GM12878 (cell line): ENCODE measurements at regions not wholly inside any gene's neighbourhood (a gene's known extent, or its start where the extent isn't known, plus 50 kb on each side); places are given as distances from the start of the nearest gene placed in this dataset.

ENCODE experiments used
- ATAC-seq: fragments of 200-7000 bp; cut with Tn5 transposase; 3 replicates; pipeline ENCODE4 v1.9.1; 2020; ENCODE audit warnings: mild to moderate bottlenecking, moderate library complexity
- BruUV-seq: library from RNA; stranded (reverse); fragments of 400-500 nt; replicated peaks from 2 replicates; lab custom pipeline; 2021; lab: Mats Ljungman, UMichigan
- CTCF ChIA-PET: fragments of 300-600 bp; sonication (Branson Sonifier 250); formaldehyde crosslinking; extraction: SDS; loops from one replicate; lab custom pipeline; 2021; ENCODE audit warnings: inconsistent platforms; lab: Yijun Ruan, JAX
- POLR2A ChIA-PET: fragments of 350-600 bp; formaldehyde crosslinking; extraction: SDS; loops from one replicate; lab custom pipeline; 2021; ENCODE audit warnings: inconsistent platforms; lab: Charles Lee
- RAD21 ChIA-PET: fragments of 300-600 bp; sonication (Branson Sonifier 250); formaldehyde crosslinking; loops from one replicate; lab custom pipeline; 2023; ENCODE audit warnings: antibody characterized with exemption; ENCODE audit not compliant: unreplicated experiment; lab: Charles Lee
- SMC1A ChIA-PET: fragments of 300-600 bp; sonication (Branson Sonifier 250); formaldehyde crosslinking; loops from one replicate; lab custom pipeline; 2023; ENCODE audit not compliant: unreplicated experiment, uncharacterized antibody; lab: Charles Lee
- DNase-seq: peaks from one replicate; pipeline ENCODE4 v3.0.0-alpha.2; 2011; ENCODE audit warnings: low read depth, low spot score
- FAIRE-seq: peaks from 3 replicates; lab custom pipeline; 2011; peaks lifted over from hg19 to GRCh38; lab: Jason Lieb, UNC
- H2AFZ ChIP-seq: 2 replicates; pipeline ENCODE4 v1.6.0; 2011; ENCODE audit warnings: low read depth, low read length, control low read depth; ENCODE audit not compliant: control insufficient read depth
- H3K27ac ChIP-seq: 2 replicates; pipeline ENCODE4 v1.5.1; 2011; ENCODE audit warnings: control low read depth; ENCODE audit not compliant: control insufficient read depth, insufficient read depth
- H3K27me3 ChIP-seq, 2 experiments: replicated peaks in 1 of 2; 2 replicates each; pipeline versions ENCODE4 v1.6.0 to v1.6.1; 2011; ENCODE audit warnings: low read length in 1 of 2; ENCODE audit not compliant: control insufficient read depth in 2 of 2, insufficient read depth in 2 of 2
- H3K36me3 ChIP-seq, 2 experiments: 2 replicates each; pipeline ENCODE4 v1.5.1; 2011; ENCODE audit warnings: low read length in 1 of 2; ENCODE audit not compliant: control insufficient read depth in 2 of 2, insufficient read depth in 2 of 2
- H3K4me1 ChIP-seq: 2 replicates; pipeline ENCODE4 v1.6.1; 2011; ENCODE audit warnings: mild to moderate bottlenecking, low read length, moderate library complexity, mixed read lengths; ENCODE audit not compliant: control insufficient read depth, insufficient read depth
- H3K4me2 ChIP-seq: 2 replicates; pipeline ENCODE4 v1.6.0; 2011; ENCODE audit warnings: control low read depth; ENCODE audit not compliant: control insufficient read depth, insufficient read depth
- H3K4me3 ChIP-seq: fragments of 200-600 bp; sonication (generic); 2 replicates; pipeline ENCODE4 v1.5.1; 2016
- H3K79me2 ChIP-seq: 2 replicates; pipeline ENCODE4 v1.6.0; 2011; ENCODE audit warnings: low read length; ENCODE audit not compliant: control insufficient read depth, insufficient read depth
- H3K9ac ChIP-seq: 2 replicates; pipeline ENCODE4 v1.8.0; 2011; ENCODE audit warnings: low read length, control low read depth, mixed read lengths; ENCODE audit not compliant: control insufficient read depth, insufficient read depth
- H3K9me3 ChIP-seq: replicated peaks from 3 replicates; pipeline ENCODE4 v1.5.1; 2011; ENCODE audit warnings: mild to moderate bottlenecking, low read length; ENCODE audit not compliant: control insufficient read depth, insufficient read depth
- H4K20me1 ChIP-seq: 2 replicates; pipeline ENCODE4 v1.6.0; 2011; ENCODE audit not compliant: control insufficient read depth, insufficient read depth
- ATF2 ChIP-seq: IDR thresholded peaks from 2 replicates; pipeline ENCODE4 v1.6.1; 2012; ENCODE audit warnings: low read length, inconsistent platforms
- ATF7 ChIP-seq: fragments of 450-650 bp; IDR thresholded peaks from 2 replicates; pipeline ENCODE4 v1.6.1; 2016; ENCODE audit warnings: low read depth, mild to moderate bottlenecking
- BCL3 ChIP-seq: IDR thresholded peaks from 2 replicates; pipeline ENCODE4 v1.6.1; 2011; ENCODE audit warnings: borderline replicate concordance, low read depth, mild to moderate bottlenecking, moderate library complexity, low read length; ENCODE audit not compliant: insufficient read depth, poor library complexity, severe bottlenecking
- CEBPB ChIP-seq, 2 experiments: fragments of 150-350 bp in 1 of 2; IDR thresholded peaks; 2 replicates each; pipeline ENCODE4 v1.6.1; 2012 to 2014; ENCODE audit warnings: low read depth in 2 of 2, low read length in 2 of 2, borderline replicate concordance in 1 of 2, inconsistent platforms in 1 of 2
- CHD2 ChIP-seq: IDR thresholded peaks from 2 replicates; pipeline ENCODE4 v1.6.1; 2011; ENCODE audit warnings: low read depth, low read length, improper control_type of control experiment, borderline replicate concordance
- E2F4 ChIP-seq: IDR thresholded peaks from 2 replicates; pipeline ENCODE4 v1.6.1; 2012; ENCODE audit warnings: low read depth, low read length, improper control_type of control experiment
- ESRRA ChIP-seq: IDR thresholded peaks from 2 replicates; pipeline ENCODE4 v1.6.1; 2012; ENCODE audit warnings: mild to moderate bottlenecking, low read length, improper control_type of control experiment
- HDAC6 ChIP-seq: fragments of 200-600 bp; sonication (generic); IDR thresholded peaks from one replicate; pipeline ENCODE4 v1.8.0; 2017; ENCODE audit warnings: antibody characterized with exemption; ENCODE audit not compliant: unreplicated experiment
- IKZF2 ChIP-seq, 2 experiments: fragments of 450-650 bp; IDR thresholded peaks; 2 replicates each; pipeline ENCODE4 v1.6.1; 2017; ENCODE audit warnings: mild to moderate bottlenecking in 2 of 2, moderate library complexity in 2 of 2
- MEF2A ChIP-seq: IDR thresholded peaks from 2 replicates; pipeline ENCODE4 v1.6.1; 2011; ENCODE audit warnings: low read depth, mild to moderate bottlenecking, low read length, moderate library complexity; ENCODE audit not compliant: insufficient read depth
- NR2C1 ChIP-seq: fragments of 450-650 bp; IDR thresholded peaks from 2 replicates; pipeline ENCODE4 v1.6.1; 2017; ENCODE audit warnings: antibody characterized with exemption, mild to moderate bottlenecking, moderate library complexity
- SIN3A ChIP-seq: IDR thresholded peaks from 2 replicates; pipeline ENCODE4 v1.6.1; 2012; ENCODE audit warnings: low read depth, low read length, improper control_type of control experiment
- SP1 ChIP-seq: IDR thresholded peaks from one replicate; pipeline ENCODE4 v1.6.1; 2011; ENCODE audit warnings: low read depth, low read length
- STAT1 ChIP-seq: fragments of 450-650 bp; conservative IDR thresholded peaks from 2 replicates; pipeline ENCODE4 v1.6.1; 2014; ENCODE audit warnings: antibody characterized with exemption, mild to moderate bottlenecking
- SUPT20H ChIP-seq: IDR thresholded peaks from 2 replicates; pipeline ENCODE4 v1.6.1; 2011; ENCODE audit warnings: low read depth, mild to moderate bottlenecking, low read length, moderate library complexity, borderline replicate concordance; ENCODE audit not compliant: control insufficient read depth
- TAF1 ChIP-seq: IDR thresholded peaks from 2 replicates; pipeline ENCODE4 v1.6.1; 2011; ENCODE audit warnings: mild to moderate bottlenecking, low read depth, low read length, borderline replicate concordance
- ZNF384 ChIP-seq: IDR thresholded peaks from 2 replicates; pipeline ENCODE4 v1.6.1; 2012; ENCODE audit warnings: low read depth, mild to moderate bottlenecking, low read length, improper control_type of control experiment, borderline replicate concordance
- ZZZ3 ChIP-seq: IDR thresholded peaks from 2 replicates; pipeline ENCODE4 v1.6.1; 2011; ENCODE audit warnings: low read depth; ENCODE audit not compliant: control insufficient read depth, insufficient read length
- WGBS: methylation state at CpG from one replicate; pipeline ENCODE4 v1.1.6; 2016; ENCODE audit warnings: low lambda C conversion rate; ENCODE audit not compliant: insufficient replicate concordance, insufficient coverage; ENCODE audit errors: missing lambda C conversion rate; 5-methylcytosine and 5-hydroxymethylcytosine counted together
- in situ Hi-C: fragments of 300-500 bp; cut with MboI; formaldehyde crosslinking; loops from 9 replicates; pipeline ENCODE4 v1.14.3; 2018; ENCODE audit warnings: mixed read lengths
- intact Hi-C: fragments of 100-400 bp; cut with micrococcal nuclease; formaldehyde crosslinking; loops from one replicate; pipeline ENCODE4 v1.14.2; 2022; ENCODE audit not compliant: unreplicated experiment

- no peak overlapping the region for H3K4me2 ChIP-seq
- ATAC-seq (no peak), DNase-seq (no peak), FAIRE-seq (no peak)
- H3K9ac ChIP-seq: no peak overlapping the region
- no peaks in the 10 kb centered on the region for H3K4me1 ChIP-seq
- H3K36me3 ChIP-seq: no peaks in the 10 kb centered on the region
- H4K20me1 ChIP-seq: no peaks in the 10 kb centered on the region; the same call in 1 of the 2 replicates
- H3K4me3 ChIP-seq: no peak overlapping the region
- CTCF ChIA-PET: no interaction called here
- no TSS peak for BruUV-seq
- POLR2A ChIA-PET: no interaction called here
- in situ Hi-C loops: no loop called here
- TF ChIP-seq BCL3: no peak
- no peak for TF ChIP-seq TAF1
- no peak for TF ChIP-seq ATF2
- no peak for TF ChIP-seq STAT1
- no peak for TF ChIP-seq SIN3A
- TF ChIP-seq IKZF2 (IDR thresholded peaks at IDR 0.05): no peak
- no peak for TF ChIP-seq ZZZ3
- TF ChIP-seq CEBPB (IDR thresholded peaks at IDR 0.05; ENCODE audit: borderline replicate concordance in 1 of 2, low read depth in 2 of 2, low read length in 2 of 2): no peak
- no peak for TF ChIP-seq ATF7
- TF ChIP-seq HDAC6: no peak
- TF ChIP-seq SP1: no peak
- no peak for TF ChIP-seq E2F4
- no peak for TF ChIP-seq NR2C1
- TF ChIP-seq ZNF384: no peak
- no peak for TF ChIP-seq ESRRA
- TF ChIP-seq CHD2: no peak
- TF ChIP-seq MEF2A: no peak
- TF ChIP-seq SUPT20H: no peak
- no peaks in the 10 kb centered on the region for H3K9me3 ChIP-seq
- no peak overlapping the region for H2AFZ ChIP-seq
- intact Hi-C loops: no loop called here
- SMC1A ChIA-PET: interaction anchor here (0.6 to 1.6 kb wide), 3 partner anchors 22 to 254 kb away, joined by 3 read pairs; no protein-coding TSS in a partner anchor
- RAD21 ChIA-PET: no interaction called here
- H3K79me2 ChIP-seq: no peaks in the 10 kb centered on the region
- H3K27me3 ChIP-seq: no peaks in the 10 kb centered on the region
- no peak overlapping the region for H3K27ac ChIP-seq
- 0% methylated on average over 3 of the region's 3 CpGs for WGBS
Observed at GRCh38 chr4:114512595-114513295, 85.9 kb upstream of the UGT8 start.
